ENCODE measurements at regions not wholly inside any gene's neighbourhood (a gene's known extent, or its start where the extent isn't known, plus 50 kb on each side); places are given as distances from the start of the nearest gene placed in this dataset.

GRCh38 chr1:57882934-57883641, 459.2 kb upstream of the DAB1 start:
- TF ChIP-seq CTCF (IDR thresholded peaks at IDR 0.05) (no peak), ZFX (IDR thresholded peaks at IDR 0.05; ENCODE audit: borderline replicate concordance) (no peak)
- H3K27ac ChIP-seq: no peak overlapping the region

GRCh38 chr1:57882072-57882471, 458.2 kb upstream of the DAB1 start:
- TF ChIP-seq ZFX (IDR thresholded peaks at IDR 0.05; ENCODE audit: borderline replicate concordance): no peak
- TF ChIP-seq CTCF (IDR thresholded peaks at IDR 0.05): no peak
- H3K27ac ChIP-seq: no peak overlapping the region

GRCh38 chr1:57881639-57882038, 457.8 kb upstream of the DAB1 start:
- H3K27ac ChIP-seq: no peak overlapping the region
- no peak for TF ChIP-seq ZFX (IDR thresholded peaks at IDR 0.05; ENCODE audit: borderline replicate concordance)
- no peak for TF ChIP-seq CTCF (IDR thresholded peaks at IDR 0.05)

- no peak overlapping the region for H3K27ac ChIP-seq
- TF ChIP-seq CTCF (IDR thresholded peaks at IDR 0.05): no peak
- no peak for TF ChIP-seq ZFX (IDR thresholded peaks at IDR 0.05; ENCODE audit: borderline replicate concordance)
Measured at GRCh38 chr1:57879700-57880099, 455.8 kb upstream of the DAB1 start.

- no peak overlapping the region for H3K27ac ChIP-seq
- TF ChIP-seq ZFX (IDR thresholded peaks at IDR 0.05; ENCODE audit: borderline replicate concordance) (no peak), CTCF (IDR thresholded peaks at IDR 0.05) (no peak)
Measured at GRCh38 chr1:57874418-57874877, 450.6 kb upstream of the DAB1 start.

GRCh38 chr1:57872913-57873312, 449.1 kb upstream of the DAB1 start:
- H3K27ac ChIP-seq: no peak overlapping the region
- TF ChIP-seq CTCF (IDR thresholded peaks at IDR 0.05): no peak
- no peak for TF ChIP-seq ZFX (IDR thresholded peaks at IDR 0.05; ENCODE audit: borderline replicate concordance)

GRCh38 chr1:57868908-57869307, 445.0 kb upstream of the DAB1 start:
- H3K27ac ChIP-seq: no peak overlapping the region
- no peak for TF ChIP-seq CTCF (IDR thresholded peaks at IDR 0.05)
- no peak for TF ChIP-seq ZFX (IDR thresholded peaks at IDR 0.05; ENCODE audit: borderline replicate concordance)

All from 22Rv1 (cell line).